Left hindlimb (tissue), 1 donor: ENCODE measurements at regions not wholly inside any gene's neighbourhood (a gene's known extent, or its start where the extent isn't known, plus 50 kb on each side); places are given as distances from the start of the nearest gene placed in this dataset.
"Not testable (repeated sequence)": the region's sequence is repeated elsewhere in the genome, so short reads cannot be mapped to it uniquely, and the experiment has no call there.

Source experiments
- DNase-seq: peaks from one replicate; pipeline ENCODE4 v3.0.0-alpha.2; 2018

DNA sequence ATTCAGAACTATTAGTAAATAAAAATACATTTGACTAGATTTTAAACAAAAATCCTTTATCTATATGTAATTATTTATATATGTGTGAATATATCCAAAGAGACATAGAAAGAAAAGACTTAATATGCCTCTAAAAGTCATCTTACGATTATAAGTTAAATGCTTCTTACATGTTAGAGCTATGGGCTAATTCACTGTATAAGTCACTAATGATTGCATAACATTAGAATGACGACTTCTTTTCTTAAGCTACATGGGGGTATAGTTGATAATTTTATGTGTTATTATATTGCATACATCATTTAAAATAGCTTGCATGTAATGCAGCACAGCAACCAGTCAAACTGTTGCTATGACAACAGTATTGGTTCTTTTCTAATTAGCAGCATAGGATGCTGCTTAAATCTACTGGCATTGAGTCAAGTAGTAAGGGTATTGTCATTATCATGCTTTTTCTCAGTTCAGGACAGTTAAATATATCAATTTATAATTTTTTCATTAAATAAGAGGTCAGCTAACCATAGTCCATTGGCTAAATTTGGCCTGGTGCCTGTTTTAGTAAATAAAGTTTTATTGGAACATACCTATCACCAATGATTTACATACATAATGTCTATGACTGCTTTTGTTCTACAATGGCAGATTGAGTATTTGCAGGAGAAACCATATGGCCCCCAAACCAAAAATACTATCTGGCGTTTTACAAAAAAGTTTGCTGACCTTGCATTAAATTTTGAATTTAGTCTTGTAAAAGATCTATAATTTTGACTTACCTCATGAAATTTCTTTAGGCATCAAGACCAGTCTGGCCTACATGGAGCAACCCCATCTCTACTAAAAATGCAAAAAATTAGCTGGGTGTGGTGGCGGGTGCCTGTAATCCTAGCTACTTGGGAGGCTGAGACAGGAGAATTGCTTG lies 207.7 kb upstream of the ZSWIM2 start:
- no peak for DNase-seq

GRCh38 chr2:187055463-187055862 lies 206.5 kb upstream of the ZSWIM2 start:
- no peak for DNase-seq

DNA sequence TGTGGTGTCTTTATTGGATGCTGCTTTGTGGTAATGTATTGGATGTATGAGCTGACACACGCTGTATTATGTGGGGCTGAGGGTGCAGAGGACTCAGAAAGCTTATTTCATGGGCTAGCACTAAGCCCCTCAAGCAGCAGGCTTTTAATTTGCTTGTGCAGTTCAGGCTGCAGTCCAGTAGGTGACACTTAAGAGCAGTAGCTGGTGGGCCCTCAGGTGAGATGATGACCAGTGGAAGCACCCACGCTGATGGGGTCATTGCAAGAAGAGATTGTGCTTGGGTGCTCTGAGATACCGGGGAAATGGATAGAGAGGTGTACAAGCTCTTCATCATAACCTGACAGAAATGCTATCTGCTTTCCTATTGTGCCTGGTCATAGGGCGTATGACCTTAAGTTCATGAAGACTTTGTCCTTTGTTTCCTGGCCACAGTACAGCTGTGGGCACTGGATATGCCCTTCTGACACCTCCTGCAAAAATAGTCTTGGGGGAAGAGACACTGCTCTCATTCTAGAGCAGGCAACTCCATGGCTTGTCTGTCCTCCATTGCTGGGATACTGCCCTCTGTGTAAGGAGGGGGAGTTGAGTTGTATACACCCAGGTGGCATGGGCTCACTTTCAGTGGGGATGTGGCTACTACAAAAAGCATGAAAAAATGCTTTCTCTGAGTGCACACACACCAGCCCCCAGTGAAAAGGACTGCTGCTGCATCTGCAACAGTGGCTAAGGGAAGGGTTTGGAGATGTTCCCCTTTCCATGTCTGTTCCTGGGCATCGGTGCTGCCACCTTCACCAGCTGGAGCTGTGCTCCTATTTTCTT lies 205.7 kb upstream of the ZSWIM2 start:
- DNase-seq = no peak

- DNase-seq = no peak
These were observed 202.4 kb upstream of the ZSWIM2 start for GRCh38 chr2:187051350-187051749.

GRCh38 chr2:187050409-187050998 lies 201.5 kb upstream of the ZSWIM2 start:
- no peak for DNase-seq

- no peak for DNase-seq
These were observed 188.3 kb upstream of the ZSWIM2 start for GRCh38 chr2:187037310-187037709.

- no peak for DNase-seq
These were observed 185.5 kb upstream of the ZSWIM2 start for GRCh38 chr2:187034434-187034833.

GRCh38 chr2:187024739-187025138 lies 175.8 kb upstream of the ZSWIM2 start:
- DNase-seq = no peak

DNA sequence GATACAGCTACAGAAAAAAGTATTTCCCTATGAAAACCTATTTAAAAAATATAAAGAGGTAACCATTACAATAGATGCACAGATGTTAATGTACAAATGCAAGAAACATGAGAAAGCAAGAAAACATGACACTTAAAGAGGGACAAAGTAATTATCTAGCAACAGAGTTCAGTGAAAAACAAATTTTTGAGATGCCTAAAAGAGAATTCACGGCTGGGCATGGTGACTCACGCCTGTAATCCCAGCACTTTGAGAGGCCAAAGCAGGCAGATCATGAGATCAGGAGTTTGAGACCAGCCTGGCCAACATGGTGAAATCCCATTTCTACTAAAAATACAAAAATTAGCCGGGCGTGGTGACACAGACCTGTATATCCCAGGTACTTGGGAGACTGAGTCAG lies 175.0 kb upstream of the ZSWIM2 start:
- not testable (repeated sequence) for DNase-seq

DNA sequence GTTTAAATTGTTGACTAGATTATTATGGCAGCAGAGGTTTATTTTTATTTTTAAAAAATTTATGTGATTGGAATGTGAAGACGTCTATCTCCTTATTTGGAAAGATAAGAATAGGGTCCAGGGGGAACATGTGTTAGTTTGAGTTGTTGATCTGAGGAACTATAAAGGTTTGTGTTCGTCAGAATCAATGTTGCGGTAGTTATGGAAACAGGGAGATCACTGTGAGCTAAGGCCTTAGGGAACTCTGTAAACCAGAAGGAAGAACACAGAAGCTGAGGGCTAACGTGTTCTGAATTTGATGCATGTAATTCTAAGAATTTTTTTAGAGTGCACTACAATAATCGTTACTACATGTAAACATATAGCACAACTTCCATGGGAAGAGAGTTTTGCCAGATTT lies 168.5 kb upstream of the ZSWIM2 start:
- DNase-seq = no peak

DNA sequence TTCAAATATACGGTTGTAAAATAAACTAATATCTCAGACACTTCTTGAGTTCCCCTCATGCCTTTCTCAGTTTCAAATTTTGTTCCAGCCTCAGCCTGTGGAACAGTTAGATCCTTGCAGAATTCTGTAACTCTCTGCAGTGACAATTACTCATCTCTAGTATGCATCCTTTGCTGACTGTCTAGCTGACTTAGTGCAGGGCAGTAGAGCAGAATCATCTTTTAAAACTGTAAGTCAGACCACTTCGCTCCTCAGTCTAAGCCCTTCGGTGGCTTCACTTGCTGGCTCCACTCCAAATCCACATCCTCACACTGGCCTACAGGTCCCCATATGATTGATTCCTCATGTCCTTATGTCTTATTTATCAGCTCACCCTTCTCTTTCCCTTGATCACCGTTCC lies 164.1 kb upstream of the ZSWIM2 start:
- no peak for DNase-seq

DNA sequence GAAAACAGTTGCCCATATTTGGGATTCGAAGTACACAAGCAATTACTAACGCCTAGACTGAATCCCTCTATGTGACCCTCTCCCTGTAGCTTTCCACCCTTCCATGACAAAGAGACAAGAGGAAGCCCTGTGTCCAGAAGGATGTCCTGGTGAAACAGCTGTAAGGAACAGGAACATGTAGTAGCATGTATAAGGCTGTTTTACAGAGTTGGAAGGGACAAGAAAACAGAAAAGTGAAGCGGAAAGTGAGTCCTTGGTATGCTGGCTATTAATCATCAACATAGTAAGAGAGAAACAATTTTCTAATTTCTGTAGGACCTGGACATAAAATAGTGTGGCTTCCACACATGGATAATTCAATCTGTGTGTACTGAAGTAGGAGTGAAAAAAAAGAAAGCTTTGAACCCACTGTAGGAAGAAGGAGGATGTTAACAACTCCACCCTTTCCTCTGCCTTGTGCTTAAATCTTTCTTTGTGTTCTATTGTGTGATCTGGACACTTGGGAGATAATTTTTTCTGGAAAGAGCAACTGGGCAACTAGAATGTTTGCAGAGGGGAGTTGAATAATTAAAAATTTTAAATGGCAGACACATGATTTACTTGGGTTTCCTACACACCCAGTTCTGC lies 162.3 kb upstream of the ZSWIM2 start:
- no peak for DNase-seq

DNA sequence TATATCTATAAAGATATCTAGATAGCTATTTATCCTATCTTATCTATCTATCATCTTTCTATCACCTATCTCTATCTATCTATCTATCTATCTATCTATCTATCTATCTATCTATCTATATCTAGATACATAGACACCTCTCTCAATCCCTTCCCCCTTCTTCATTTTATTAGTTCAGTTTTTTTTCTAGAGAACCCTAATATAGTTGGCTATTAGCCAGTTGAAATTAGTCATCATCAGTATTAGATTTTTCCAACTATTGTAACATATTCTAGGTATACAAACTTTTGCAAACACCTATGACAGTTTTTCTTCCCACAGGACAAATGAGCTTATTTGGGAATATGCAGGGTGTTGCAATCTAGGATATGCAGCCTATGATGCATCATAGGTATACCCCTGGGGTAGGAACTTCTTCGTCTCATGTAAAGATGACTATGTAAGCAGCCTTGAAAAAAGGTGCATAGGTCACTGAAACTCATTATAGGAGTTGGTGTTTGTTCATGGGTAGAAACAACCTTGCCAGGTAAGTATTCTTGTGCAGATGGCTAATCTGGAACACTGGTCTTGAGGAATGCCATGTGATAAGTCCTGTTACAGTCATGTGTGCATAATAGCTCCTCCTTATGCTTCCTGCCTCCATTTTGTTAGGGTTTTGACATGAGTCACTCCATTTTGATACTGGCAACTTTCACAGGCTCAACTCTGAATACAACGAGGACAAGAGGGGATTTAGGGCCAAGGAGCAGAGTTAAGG lies 160.7 kb upstream of the ZSWIM2 start:
- DNase-seq = no peak

DNA sequence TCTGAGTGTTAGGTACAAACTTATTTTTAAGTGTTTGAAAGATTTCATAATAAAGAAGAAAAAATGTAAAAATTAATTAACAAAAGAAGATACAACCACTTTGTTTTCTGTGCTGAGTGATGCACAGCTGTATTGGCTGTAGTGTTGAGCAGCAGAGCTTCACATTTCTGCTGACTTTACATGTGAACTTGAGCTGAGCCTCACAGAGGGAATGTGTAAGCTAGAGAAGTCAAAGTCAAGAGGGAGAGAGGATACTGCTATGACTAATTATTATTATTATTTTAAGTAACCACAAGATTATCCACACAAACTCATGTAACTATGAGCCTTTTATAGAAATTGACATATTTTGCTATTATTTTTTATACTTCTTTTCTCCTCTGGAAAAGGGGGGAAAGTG lies 159.1 kb upstream of the ZSWIM2 start:
- DNase-seq = no peak

DNA sequence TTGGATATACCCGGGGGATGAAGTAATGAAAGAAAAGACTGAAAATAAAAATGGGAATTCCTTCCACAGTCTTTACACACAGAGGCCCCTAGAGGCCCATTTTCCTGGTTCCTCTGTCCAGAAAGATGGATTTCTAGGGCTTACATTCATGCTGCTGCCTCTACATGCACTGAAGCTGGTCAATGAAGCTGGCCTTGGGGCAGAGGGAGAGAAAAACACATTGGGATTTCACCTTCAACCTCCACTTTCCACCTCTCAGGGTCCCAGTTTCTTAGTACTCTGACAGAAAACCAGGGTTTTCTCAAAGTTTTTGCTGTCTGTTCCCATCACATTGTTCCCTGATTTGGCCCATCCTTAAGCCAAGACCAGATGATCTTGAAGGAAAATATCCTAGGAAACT lies 154.6 kb upstream of the ZSWIM2 start:
- DNase-seq = no peak

DNA sequence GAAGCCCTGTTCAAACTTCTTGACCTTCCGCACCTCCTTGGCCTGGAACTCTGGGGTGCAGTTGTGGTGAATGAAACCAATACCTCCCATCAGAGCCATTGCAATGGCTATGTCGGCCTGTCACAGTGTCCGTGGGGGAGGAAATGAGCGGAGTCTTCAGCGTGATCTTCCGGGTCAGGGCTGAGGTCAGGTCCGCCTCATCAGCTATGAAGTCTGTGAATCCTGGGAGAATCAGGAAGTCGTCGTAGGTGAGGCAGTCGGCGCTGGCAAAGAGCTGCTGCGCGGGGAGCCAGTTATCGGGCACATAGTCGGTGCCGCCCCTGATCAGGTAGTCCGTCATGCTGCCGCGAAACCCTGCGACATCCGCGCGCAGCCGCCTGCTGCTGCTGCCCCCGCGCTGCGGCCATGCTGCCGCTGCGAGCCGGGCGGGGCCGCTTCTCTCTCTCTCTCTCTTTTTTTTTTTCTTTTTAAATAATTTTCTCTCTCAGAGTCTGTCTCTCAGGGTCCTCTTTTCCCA lies 154.1 kb upstream of the ZSWIM2 start:
- no peak for DNase-seq

DNA sequence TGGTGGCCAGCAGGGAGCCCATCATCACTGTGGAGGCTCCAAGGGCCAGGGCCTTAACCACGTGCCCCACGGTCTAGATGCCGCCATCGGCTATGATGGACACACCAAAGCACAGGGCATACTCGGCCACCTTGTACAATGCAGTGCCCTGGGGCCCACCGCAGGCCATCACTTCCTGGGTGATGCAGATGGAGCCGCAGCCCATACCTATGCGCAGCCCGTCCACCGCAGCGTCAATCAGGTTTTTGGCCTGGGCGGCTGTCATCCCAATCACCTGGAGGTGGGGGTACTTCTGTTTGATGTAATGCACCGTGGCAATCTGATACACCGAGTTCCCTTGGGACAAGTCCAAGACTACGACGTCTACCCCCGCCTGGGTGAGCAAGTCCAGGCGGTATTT lies 153.3 kb upstream of the ZSWIM2 start:
- DNase-seq = no peak

- no peak for DNase-seq
These were observed 152.3 kb upstream of the ZSWIM2 start for GRCh38 chr2:187001248-187001647.

GRCh38 chr2:186995092-186995491 lies 146.1 kb upstream of the ZSWIM2 start:
- DNase-seq = no peak

GRCh38 chr2:186992597-186992996 lies 143.6 kb upstream of the ZSWIM2 start:
- no peak for DNase-seq

DNA sequence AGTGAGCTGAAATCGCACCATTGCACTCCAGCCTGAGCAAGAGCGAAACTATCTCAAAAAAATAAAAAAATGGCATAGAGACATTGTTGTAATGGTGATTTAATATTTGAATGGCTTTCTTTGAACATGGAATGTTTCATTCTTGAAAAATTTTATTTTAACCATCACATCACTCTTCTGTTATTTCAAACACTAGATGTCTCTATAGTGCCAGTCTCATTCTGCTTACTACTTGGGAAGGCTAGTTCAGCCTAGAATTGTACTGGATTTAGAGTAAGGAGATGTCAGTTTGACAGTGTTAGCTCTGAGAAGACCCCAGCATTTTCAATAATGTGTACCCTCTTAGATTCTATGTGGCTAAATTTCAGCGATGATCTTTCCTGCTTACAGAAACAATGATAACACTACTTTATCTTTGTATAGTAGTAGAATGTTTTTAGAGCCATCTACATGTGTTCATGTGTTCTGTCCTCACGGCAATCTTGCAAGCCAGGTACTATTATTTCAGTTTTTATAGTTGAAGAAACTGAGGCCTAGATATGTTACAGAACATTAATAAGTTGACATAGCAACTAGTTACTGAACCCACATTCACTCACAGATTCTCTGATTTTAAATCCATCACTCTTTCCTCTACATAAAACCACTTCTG lies 142.9 kb upstream of the ZSWIM2 start:
- DNase-seq = no peak

GRCh38 chr2:186984966-186985365 lies 136.0 kb upstream of the ZSWIM2 start:
- DNase-seq = no peak
